ENCODE measurements at regions not wholly inside any gene's neighbourhood (a gene's known extent, or its start where the extent isn't known, plus 50 kb on each side); places are given as distances from the start of the nearest gene placed in this dataset.
"Not testable (repeated sequence)": the region's sequence is repeated elsewhere in the genome, so short reads cannot be mapped to it uniquely, and the experiment has no call there.

DNA sequence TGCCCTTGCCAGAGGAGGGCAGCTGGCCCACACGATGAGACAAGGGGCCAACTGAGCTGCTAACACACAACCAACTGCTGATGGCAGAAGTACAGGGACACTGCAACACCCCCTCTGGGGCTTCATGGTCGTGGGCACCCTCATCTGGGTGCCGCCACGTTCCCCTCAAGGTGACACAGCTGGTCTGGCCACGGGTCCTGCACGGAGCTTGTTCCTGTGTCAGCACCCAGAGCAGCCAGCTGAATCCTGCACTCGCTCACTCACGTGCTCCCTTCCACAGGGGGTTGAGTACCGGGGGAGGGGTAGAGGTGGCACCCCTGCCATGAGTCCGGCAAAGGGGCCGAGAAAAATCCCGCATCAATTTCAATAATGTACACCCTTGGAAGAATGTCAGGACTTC is 1319.1 kb downstream of the REEP3 start:
- peaks cover 8 to 15% of the 10 kb centered on the region in 2 donors for H3K9me3 Mint-ChIP-seq
- H3K4me1 Mint-ChIP-seq (ENCODE audit: low read depth) = no peaks in the 10 kb centered on the region
- no peak for ATAC-seq (replicated peaks in 1 of 2)
- no peak overlapping the region for H3K27ac Mint-ChIP-seq
- DNase-seq = no peak
- no peak overlapping the region for H3K4me3 Mint-ChIP-seq
- H3K27me3 Mint-ChIP-seq (ENCODE audit: low read depth) = no peaks in the 10 kb centered on the region
- H3K36me3 Mint-ChIP-seq (ENCODE audit: insufficient read depth in 2 of 2) = peaks cover 0 to 1% of the 10 kb centered on the region in 2 donors

DNA sequence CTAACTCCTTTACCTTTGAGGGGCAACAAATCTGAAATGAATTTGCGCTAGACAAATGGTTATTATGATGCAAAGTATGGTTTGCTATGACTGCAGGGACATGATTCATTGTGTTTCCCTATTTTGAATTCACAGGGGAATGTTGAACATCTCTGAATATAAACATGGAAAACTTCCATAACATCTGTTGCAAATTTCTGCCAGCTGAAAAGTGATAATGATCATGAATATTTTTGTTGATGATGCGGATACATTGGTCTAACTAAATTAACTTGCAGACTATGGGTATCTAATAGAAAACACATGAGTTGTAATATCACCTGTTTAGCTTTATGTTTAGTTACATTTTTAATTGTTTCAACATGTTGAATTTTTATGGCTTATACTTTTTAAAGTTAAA is 1325.5 kb downstream of the REEP3 start:
- DNase-seq (no peak), ATAC-seq (replicated peaks in 1 of 2) (no peak)
- Mint-ChIP-seq H3K27ac (no peak overlapping the region), H3K36me3 (ENCODE audit: insufficient read depth in 2 of 2) (no peaks in the 10 kb centered on the region), H3K4me3 (no peak overlapping the region), H3K9me3 (peaks cover 4 to 8% of the 10 kb centered on the region in 2 donors), H3K27me3 (ENCODE audit: low read depth) (no peaks in the 10 kb centered on the region), H3K4me1 (ENCODE audit: low read depth) (no peaks in the 10 kb centered on the region)

DNA sequence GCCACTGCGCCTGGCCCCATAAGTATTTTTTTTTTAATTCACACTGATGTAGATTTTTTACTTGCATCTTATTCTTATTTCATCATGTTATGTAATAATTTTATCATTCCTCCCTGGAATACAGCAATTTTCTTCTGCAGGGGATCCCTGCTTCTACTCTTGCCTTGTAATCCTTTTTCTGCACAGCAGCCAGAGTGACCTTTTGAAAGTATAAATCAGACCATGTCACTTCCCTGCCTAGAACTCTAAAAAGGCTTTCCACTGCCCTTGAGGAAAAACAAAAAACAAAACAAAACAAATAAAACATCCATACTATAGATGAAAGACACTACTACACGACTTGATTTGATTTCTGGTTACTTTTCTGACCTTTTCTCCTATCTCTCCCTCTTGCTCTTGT is 1334.7 kb downstream of the REEP3 start:
- no peak for DNase-seq
- Mint-ChIP-seq H3K36me3 (ENCODE audit: insufficient read depth in 2 of 2) (no peaks in the 10 kb centered on the region), H3K4me1 (ENCODE audit: low read depth) (no peaks in the 10 kb centered on the region), H3K27me3 (ENCODE audit: low read depth) (no peaks in the 10 kb centered on the region), H3K27ac (no peak overlapping the region), H3K9me3 (peaks cover 3 to 5% of the 10 kb centered on the region in 2 donors), H3K4me3 (no peak overlapping the region)
- no peak for ATAC-seq (replicated peaks in 1 of 2)

DNA sequence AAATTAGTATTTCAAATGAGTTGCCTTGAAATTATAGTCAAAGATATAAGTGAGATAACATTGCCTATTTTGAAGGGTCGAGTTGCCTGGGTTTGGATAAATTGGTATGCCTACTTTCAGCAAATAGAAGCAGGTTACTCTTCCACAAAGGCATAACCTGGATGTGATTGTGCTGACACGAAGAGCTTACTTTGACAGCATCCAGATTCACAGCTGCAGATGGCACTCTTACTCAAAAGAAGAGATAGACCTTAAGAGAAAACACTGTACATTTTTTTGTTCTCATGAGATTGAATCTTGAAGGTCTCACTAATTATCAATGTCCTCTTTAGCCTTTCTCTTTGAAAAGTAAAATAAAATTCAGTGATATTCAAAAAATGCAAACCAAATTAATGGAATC is 1338.7 kb downstream of the REEP3 start:
- Mint-ChIP-seq H3K4me3 (no peak overlapping the region), H3K27me3 (ENCODE audit: low read depth) (no peaks in the 10 kb centered on the region), H3K4me1 (ENCODE audit: low read depth) (no peaks in the 10 kb centered on the region), H3K36me3 (ENCODE audit: insufficient read depth in 2 of 2) (no peaks in the 10 kb centered on the region), H3K27ac (no peak overlapping the region), H3K9me3 (peaks cover 2 to 6% of the 10 kb centered on the region in 2 donors)
- ATAC-seq (replicated peaks in 1 of 2) (no peak), DNase-seq (no peak)

DNA sequence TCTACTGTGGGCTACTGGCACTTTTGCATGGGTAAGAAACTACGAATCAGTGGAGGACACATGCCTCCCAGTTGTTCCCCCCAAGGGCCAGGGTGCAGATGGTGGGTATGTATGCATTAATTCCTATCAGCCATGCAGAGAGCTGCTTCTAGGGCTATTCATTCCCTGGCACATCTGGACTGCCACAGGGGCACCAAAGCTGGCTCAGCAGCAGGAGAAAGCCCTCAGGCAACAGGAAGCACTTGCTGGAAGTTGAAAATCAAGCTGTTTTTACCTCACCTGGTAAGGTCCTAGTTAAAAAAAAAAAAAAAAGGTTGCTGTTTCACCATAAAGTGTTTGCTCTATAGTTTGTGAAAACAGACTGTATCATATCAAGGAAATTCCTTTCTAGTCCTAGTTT is 1342.6 kb downstream of the REEP3 start:
- Mint-ChIP-seq H3K4me1 (ENCODE audit: low read depth) (no peaks in the 10 kb centered on the region), H3K27ac (no peak overlapping the region), H3K27me3 (ENCODE audit: low read depth) (no peaks in the 10 kb centered on the region), H3K9me3 (peaks cover 0 to 3% of the 10 kb centered on the region in 2 donors), H3K36me3 (ENCODE audit: insufficient read depth in 2 of 2) (no peaks in the 10 kb centered on the region), H3K4me3 (no peak overlapping the region)
- ATAC-seq (replicated peaks in 1 of 2) (no peak), DNase-seq (no peak)

DNA sequence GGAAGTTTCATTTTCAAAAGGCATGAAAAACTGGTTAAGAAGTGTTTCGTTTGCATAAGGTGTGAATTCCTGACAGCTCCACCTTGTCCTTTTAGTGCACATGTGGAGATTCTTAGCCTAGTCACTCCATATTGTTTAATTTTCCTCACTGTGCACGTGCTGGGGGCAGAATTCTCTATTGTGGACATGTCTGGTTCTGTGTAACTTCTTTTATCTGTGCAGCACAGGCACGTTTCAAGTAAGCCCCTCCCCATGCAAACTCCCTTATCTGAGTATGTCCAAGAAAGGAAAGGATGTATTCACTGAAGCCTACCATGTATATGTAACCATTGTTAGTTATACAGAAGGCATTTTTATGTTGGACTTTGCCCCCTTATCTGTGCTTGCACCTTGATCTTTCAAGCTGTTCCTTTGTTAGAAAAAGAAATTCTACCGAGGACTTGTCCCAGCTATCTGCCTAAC is 1346.3 kb downstream of the REEP3 start:
- H3K27me3 Mint-ChIP-seq (ENCODE audit: low read depth) = no peaks in the 10 kb centered on the region
- DNase-seq = no peak
- no peaks in the 10 kb centered on the region for H3K4me1 Mint-ChIP-seq (ENCODE audit: low read depth)
- H3K36me3 Mint-ChIP-seq (ENCODE audit: insufficient read depth in 2 of 2) = no peaks in the 10 kb centered on the region
- H3K4me3 Mint-ChIP-seq = no peak overlapping the region
- no peak for ATAC-seq (replicated peaks in 1 of 2)
- H3K27ac Mint-ChIP-seq = no peak overlapping the region
- peaks cover 2% of the 10 kb centered on the region in 2 donors for H3K9me3 Mint-ChIP-seq

DNA sequence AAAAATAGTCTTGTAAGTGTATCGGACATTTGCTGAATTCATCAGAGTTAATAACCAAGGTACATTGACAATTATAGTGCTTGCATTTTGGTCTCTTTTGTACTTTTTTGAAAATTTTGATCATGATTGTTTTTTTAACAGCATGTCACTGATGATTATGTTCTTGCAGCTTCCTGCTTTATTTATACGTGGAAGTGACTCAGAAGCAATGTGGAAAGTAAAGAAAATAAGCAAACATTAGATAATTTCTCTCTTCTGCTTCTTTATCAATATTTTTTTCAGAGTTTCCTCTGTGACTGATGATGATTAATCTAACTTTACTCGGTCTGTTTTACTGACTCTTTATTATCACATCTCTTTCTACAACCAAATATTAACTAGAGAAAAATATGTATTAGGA is 1351.9 kb downstream of the REEP3 start:
- ATAC-seq (replicated peaks in 1 of 2) = no peak
- peaks cover 2% of the 10 kb centered on the region in 2 donors for H3K9me3 Mint-ChIP-seq

DNA sequence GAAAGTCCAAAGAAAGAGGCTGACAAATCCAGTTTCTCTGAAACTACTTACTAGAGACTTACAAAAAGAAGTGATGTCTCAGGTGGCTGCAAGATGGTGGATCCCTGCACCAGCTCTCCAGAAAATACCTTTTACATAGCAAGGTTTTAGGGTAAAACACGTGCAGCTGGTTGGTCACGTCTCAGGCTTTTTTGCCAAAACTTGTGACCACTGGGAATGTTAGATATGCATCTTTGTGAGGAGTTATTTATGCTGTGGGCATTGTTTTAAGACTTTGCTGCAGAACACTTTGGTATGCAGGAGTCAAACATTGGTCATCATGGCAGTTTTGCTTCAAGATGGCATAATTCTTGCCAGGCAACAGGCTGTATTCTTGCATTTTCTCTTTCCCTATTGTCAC is 1352.8 kb downstream of the REEP3 start:
- H3K36me3 Mint-ChIP-seq (ENCODE audit: insufficient read depth in 2 of 2) = no peaks in the 10 kb centered on the region

More for the DNA sequence above, 1351.9 kb downstream of the REEP3 start:
- H3K27ac Mint-ChIP-seq = no peak overlapping the region
- no peaks in the 10 kb centered on the region for H3K4me1 Mint-ChIP-seq (ENCODE audit: low read depth)
- DNase-seq = no peak
- no peaks in the 10 kb centered on the region for H3K27me3 Mint-ChIP-seq (ENCODE audit: low read depth)
- no peak overlapping the region for H3K4me3 Mint-ChIP-seq
- H3K36me3 Mint-ChIP-seq (ENCODE audit: insufficient read depth in 2 of 2) = no peaks in the 10 kb centered on the region

DNA sequence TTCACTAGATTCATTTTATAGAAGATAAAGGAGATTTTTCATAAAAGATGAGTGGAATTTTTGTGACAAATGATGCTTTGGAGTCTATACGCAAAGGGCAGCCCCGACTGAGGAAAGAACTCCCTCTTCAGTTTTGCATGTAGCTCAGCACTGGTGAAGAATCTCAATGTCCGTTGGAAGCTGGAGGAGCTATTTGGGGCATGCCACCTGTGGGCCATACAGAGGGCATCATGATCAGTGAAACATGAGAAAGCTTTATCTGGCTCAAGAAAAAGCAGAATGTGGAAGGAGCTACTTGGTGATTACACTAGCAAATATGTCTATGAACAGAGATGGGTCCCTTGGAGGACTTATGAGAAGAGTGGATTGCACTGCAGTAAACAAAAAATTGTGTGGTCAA is 1359.3 kb downstream of the REEP3 start:
- DNase-seq (no peak), ATAC-seq (replicated peaks in 1 of 2) (no peak)
- H3K27me3 Mint-ChIP-seq (ENCODE audit: low read depth) = no peaks in the 10 kb centered on the region
- no peaks in the 10 kb centered on the region for H3K36me3 Mint-ChIP-seq (ENCODE audit: insufficient read depth in 2 of 2)
- H3K9me3 Mint-ChIP-seq = peaks cover 0 to 3% of the 10 kb centered on the region in 2 donors
- H3K27ac Mint-ChIP-seq = no peak overlapping the region
- H3K4me1 Mint-ChIP-seq (ENCODE audit: low read depth) = no peaks in the 10 kb centered on the region
- no peak overlapping the region for H3K4me3 Mint-ChIP-seq

More for the DNA sequence above, 1352.8 kb downstream of the REEP3 start:
- DNase-seq = no peak
- Mint-ChIP-seq H3K4me1 (ENCODE audit: low read depth) (no peaks in the 10 kb centered on the region), H3K27ac (no peak overlapping the region), H3K27me3 (ENCODE audit: low read depth) (no peaks in the 10 kb centered on the region), H3K9me3 (peaks cover 2% of the 10 kb centered on the region in 2 donors), H3K4me3 (no peak overlapping the region)
- no peak for ATAC-seq (replicated peaks in 1 of 2)

DNA sequence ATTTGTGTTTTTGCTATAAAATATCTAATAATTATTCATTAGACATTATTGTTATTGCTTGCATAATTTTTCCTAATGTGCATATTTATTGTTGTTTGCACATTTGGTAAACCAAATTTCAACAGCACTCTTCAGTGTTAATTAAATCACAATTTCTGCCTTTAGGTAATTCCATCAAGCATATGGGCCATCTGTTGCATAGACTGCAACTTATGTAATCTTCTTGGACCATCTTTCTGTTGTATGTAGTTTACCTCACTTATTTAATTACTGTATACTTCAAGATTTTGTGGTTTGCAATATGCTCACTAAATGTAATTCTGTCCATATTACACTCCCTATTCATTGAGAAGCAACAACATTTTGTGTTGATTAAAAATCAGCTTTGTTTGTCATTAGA is 1360.1 kb downstream of the REEP3 start:
- no peak overlapping the region for H3K4me3 Mint-ChIP-seq
- peaks cover 3% of the 10 kb centered on the region in 2 donors for H3K9me3 Mint-ChIP-seq
- no peaks in the 10 kb centered on the region for H3K27me3 Mint-ChIP-seq (ENCODE audit: low read depth)
- H3K27ac Mint-ChIP-seq = no peak overlapping the region
- no peaks in the 10 kb centered on the region for H3K4me1 Mint-ChIP-seq (ENCODE audit: low read depth)
- no peaks in the 10 kb centered on the region for H3K36me3 Mint-ChIP-seq (ENCODE audit: insufficient read depth in 2 of 2)
- no peak for DNase-seq
- no peak for ATAC-seq (replicated peaks in 1 of 2)

DNA sequence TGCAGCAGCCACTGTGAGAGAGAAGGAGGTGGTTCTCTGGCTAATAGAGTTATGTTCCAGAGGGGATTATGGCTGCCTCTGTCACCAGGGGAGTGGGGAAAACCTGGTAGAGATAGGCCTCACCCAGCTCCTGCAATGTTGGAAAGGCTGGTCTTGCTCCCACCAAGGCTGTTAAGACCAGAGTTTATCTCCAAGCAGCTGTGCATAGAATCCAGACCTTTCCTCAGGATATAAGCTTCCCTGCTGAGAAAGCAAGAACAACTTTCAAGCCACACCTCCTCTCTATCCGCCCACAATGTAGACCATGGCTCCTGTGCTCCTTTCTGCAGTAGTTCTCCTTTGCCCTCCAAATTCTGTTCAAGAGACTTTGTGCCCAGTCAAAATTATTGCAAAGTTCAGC is 1375.4 kb downstream of the REEP3 start:
- no peaks in the 10 kb centered on the region for H3K4me1 Mint-ChIP-seq (ENCODE audit: low read depth)
- H3K27me3 Mint-ChIP-seq (ENCODE audit: low read depth) = no peaks in the 10 kb centered on the region
- no peak overlapping the region for H3K4me3 Mint-ChIP-seq
- H3K27ac Mint-ChIP-seq = no peak overlapping the region
- H3K9me3 Mint-ChIP-seq = peaks cover 6 to 14% of the 10 kb centered on the region in 2 donors
- no peaks in the 10 kb centered on the region for H3K36me3 Mint-ChIP-seq (ENCODE audit: insufficient read depth in 2 of 2)
- DNase-seq (no peak), ATAC-seq (replicated peaks in 1 of 2) (no peak)

DNA sequence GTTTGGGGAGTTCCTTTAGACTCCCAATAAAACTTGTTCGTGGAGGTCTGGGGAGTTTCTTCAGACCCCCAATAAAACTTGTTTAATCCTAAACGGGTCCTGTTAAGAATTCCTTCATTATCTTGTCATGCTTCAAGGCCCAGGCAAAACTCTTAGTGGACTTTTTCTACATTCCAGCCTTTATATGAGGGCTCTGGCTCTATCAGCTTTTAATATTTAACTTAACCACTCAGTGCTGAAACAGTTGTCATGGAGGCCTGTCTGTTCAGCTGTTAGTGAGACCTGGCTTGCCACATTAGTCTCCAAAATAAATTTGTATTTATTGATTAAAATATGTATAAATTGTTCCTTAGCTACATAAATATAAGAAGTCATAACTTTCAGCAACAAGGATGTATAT is 1385.1 kb downstream of the REEP3 start:
- not testable (repeated sequence) for H3K4me1 Mint-ChIP-seq (ENCODE audit: low read depth); H3K36me3 Mint-ChIP-seq (ENCODE audit: insufficient read depth in 2 of 2); H3K9me3 Mint-ChIP-seq; H3K27ac Mint-ChIP-seq; DNase-seq; H3K27me3 Mint-ChIP-seq (ENCODE audit: low read depth); ATAC-seq (replicated peaks in 1 of 2); H3K4me3 Mint-ChIP-seq

DNA sequence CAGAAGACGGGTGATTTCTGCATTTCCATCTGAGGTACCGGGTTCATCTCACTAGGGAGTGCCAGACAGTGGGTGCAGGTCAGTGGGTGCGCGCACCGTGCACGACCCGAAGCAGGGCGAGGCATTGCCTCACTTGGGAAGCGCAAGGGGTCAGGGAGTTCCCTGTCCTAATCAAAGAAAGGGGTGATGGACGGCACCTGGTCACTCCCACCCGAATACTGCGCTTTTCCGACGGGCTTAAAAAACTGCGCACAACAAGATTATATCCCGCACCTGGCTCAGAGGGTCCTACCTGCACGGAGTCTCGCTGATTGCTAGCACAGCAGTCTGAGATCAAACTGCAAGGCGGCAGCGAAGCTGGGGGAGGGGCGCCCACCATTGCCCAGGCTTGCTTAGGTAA is 1403.1 kb downstream of the REEP3 start:
- H3K4me1 Mint-ChIP-seq (ENCODE audit: low read depth); H3K4me3 Mint-ChIP-seq; ATAC-seq (replicated peaks in 1 of 2); H3K27ac Mint-ChIP-seq; H3K9me3 Mint-ChIP-seq; H3K36me3 Mint-ChIP-seq (ENCODE audit: insufficient read depth in 2 of 2); H3K27me3 Mint-ChIP-seq (ENCODE audit: low read depth); DNase-seq: not testable (repeated sequence)

DNA sequence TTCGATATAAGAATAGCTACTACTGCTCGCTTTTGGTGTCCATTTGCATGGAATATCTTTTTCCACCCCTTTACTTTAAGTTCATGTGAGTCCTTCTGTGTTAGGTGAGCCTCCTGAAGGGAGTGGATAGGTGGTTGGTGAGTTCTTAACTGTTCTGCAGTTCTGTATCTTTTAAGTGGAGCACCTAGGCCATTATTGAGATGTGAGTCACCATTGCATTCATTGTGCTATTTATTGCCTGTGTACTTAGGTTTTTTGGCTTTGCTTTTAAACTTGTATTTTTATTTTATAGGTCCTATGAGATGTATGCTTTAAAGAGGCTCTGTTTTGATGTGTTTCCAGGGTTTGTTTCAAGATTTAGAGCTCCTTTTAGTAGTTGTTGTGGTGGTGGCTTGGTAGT is 1430.8 kb downstream of the REEP3 start:
- Mint-ChIP-seq H3K36me3 (ENCODE audit: insufficient read depth in 2 of 2) (no peaks in the 10 kb centered on the region), H3K27ac (no peak overlapping the region), H3K4me1 (ENCODE audit: low read depth) (no peaks in the 10 kb centered on the region), H3K9me3 (peaks cover 8 to 25% of the 10 kb centered on the region in 2 donors), H3K27me3 (ENCODE audit: low read depth) (no peaks in the 10 kb centered on the region), H3K4me3 (no peak overlapping the region)
- DNase-seq (no peak), ATAC-seq (replicated peaks in 1 of 2) (no peak)
